C4-2B (cell line): ENCODE measurements at regions not wholly inside any gene's neighbourhood (a gene's known extent, or its start where the extent isn't known, plus 50 kb on each side); places are given as distances from the start of the nearest gene placed in this dataset.

Experiments used
- ZFX ChIP-seq: fragments of 450-650 bp; IDR thresholded peaks from 2 replicates; pipeline ENCODE4 v1.6.1; 2017
- TF ChIP-seq, protein P1 (sequence below): fragments of 450-650 bp; conservative IDR thresholded peaks from 2 replicates; pipeline ENCODE4 v1.5.1; 2017; ENCODE audit warnings: mild to moderate bottlenecking

DNA sequence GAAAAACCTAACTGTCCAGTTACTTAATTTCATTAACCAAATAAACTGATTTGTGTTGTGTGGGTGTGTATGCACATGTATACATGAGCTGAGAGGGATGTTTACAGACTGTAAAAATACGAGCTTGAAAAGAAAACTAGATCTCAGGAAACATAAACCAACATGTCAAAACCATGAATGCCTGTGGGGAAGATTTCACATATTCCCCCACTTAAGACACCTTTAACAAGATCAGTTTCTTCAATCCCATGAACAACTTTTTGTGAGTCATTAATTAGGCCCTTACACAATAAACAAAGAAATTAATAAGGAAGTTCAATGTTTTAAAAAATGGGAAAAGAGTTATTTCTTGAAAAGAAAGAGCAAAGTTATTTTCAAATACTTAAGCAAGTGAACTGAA lies 170.8 kb downstream of the ZNF674 start:
- TF ChIP-seq, protein P1, sequence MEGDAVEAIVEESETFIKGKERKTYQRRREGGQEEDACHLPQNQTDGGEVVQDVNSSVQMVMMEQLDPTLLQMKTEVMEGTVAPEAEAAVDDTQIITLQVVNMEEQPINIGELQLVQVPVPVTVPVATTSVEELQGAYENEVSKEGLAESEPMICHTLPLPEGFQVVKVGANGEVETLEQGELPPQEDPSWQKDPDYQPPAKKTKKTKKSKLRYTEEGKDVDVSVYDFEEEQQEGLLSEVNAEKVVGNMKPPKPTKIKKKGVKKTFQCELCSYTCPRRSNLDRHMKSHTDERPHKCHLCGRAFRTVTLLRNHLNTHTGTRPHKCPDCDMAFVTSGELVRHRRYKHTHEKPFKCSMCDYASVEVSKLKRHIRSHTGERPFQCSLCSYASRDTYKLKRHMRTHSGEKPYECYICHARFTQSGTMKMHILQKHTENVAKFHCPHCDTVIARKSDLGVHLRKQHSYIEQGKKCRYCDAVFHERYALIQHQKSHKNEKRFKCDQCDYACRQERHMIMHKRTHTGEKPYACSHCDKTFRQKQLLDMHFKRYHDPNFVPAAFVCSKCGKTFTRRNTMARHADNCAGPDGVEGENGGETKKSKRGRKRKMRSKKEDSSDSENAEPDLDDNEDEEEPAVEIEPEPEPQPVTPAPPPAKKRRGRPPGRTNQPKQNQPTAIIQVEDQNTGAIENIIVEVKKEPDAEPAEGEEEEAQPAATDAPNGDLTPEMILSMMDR, result no peak
- TF ChIP-seq ZFX, result no peak
